ENCODE measurements at regions not wholly inside any gene's neighbourhood (a gene's known extent, or its start where the extent isn't known, plus 50 kb on each side); places are given as distances from the start of the nearest gene placed in this dataset.
"Not testable (repeated sequence)": the region's sequence is repeated elsewhere in the genome, so short reads cannot be mapped to it uniquely, and the experiment has no call there.

- DNase-seq (ENCODE audit: extremely low read depth in 1 of 11, low read depth in 9 of 11, low spot score in 4 of 11), result no peak
These were observed 124.3 kb upstream of the LMNTD1 start for GRCh38 chr12:25677232-25677937.

GRCh38 chr12:25681580-25681979 is 128.5 kb upstream of the LMNTD1 start:
- no peak for DNase-seq (ENCODE audit: extremely low read depth in 1 of 11, low read depth in 9 of 11, low spot score in 4 of 11)

GRCh38 chr12:25682421-25682820 is 129.3 kb upstream of the LMNTD1 start:
- DNase-seq (ENCODE audit: extremely low read depth in 1 of 11, low read depth in 9 of 11, low spot score in 4 of 11), result no peak

GRCh38 chr12:25684070-25684469 is 131.0 kb upstream of the LMNTD1 start:
- no peak for DNase-seq (ENCODE audit: extremely low read depth in 1 of 11, low read depth in 9 of 11, low spot score in 4 of 11)

GRCh38 chr12:25686351-25686750 is 133.3 kb upstream of the LMNTD1 start:
- no peak for DNase-seq (ENCODE audit: extremely low read depth in 1 of 11, low read depth in 9 of 11, low spot score in 4 of 11)

- peak in 3 of 11 donors; percentile 14 to 22 (median 18) for DNase-seq (ENCODE audit: extremely low read depth in 1 of 11, low read depth in 9 of 11, low spot score in 4 of 11)
These were observed 134.1 kb upstream of the LMNTD1 start for GRCh38 chr12:25687226-25687625.

GRCh38 chr12:25688851-25689250 is 135.8 kb upstream of the LMNTD1 start:
- not testable (repeated sequence) for DNase-seq (ENCODE audit: extremely low read depth in 1 of 11, low read depth in 9 of 11, low spot score in 4 of 11)

GRCh38 chr12:25689996-25690501 is 137.0 kb upstream of the LMNTD1 start:
- no peak for DNase-seq (ENCODE audit: extremely low read depth in 1 of 11, low read depth in 9 of 11, low spot score in 4 of 11)

GRCh38 chr12:25690996-25691864 is 138.1 kb upstream of the LMNTD1 start:
- DNase-seq (ENCODE audit: extremely low read depth in 1 of 11, low read depth in 9 of 11, low spot score in 4 of 11), result no peak

- no peak for DNase-seq (ENCODE audit: extremely low read depth in 1 of 11, low read depth in 9 of 11, low spot score in 4 of 11)
These were observed 138.7 kb upstream of the LMNTD1 start for GRCh38 chr12:25691865-25692114.

GRCh38 chr12:25692115-25693035 is 139.3 kb upstream of the LMNTD1 start:
- DNase-seq (ENCODE audit: extremely low read depth in 1 of 11, low read depth in 9 of 11, low spot score in 4 of 11), result peak in 7 of 11 donors; percentile 12 to 57 (median 44)

GRCh38 chr12:25694072-25694471 is 141.0 kb upstream of the LMNTD1 start:
- DNase-seq (ENCODE audit: extremely low read depth in 1 of 11, low read depth in 9 of 11, low spot score in 4 of 11), result no peak

GRCh38 chr12:25695574-25695973 is 142.5 kb upstream of the LMNTD1 start:
- peak in 7 of 11 donors; percentile 14 to 42 (median 36) for DNase-seq (ENCODE audit: extremely low read depth in 1 of 11, low read depth in 9 of 11, low spot score in 4 of 11)

GRCh38 chr12:25698772-25699171 is 145.7 kb upstream of the LMNTD1 start:
- no peak for DNase-seq (ENCODE audit: extremely low read depth in 1 of 11, low read depth in 9 of 11, low spot score in 4 of 11)

- DNase-seq (ENCODE audit: extremely low read depth in 1 of 11, low read depth in 9 of 11, low spot score in 4 of 11), result no peak
These were observed 146.4 kb upstream of the LMNTD1 start for GRCh38 chr12:25699454-25699853.

GRCh38 chr12:25701290-25701689 is 148.2 kb upstream of the LMNTD1 start:
- no peak for DNase-seq (ENCODE audit: extremely low read depth in 1 of 11, low read depth in 9 of 11, low spot score in 4 of 11)

GRCh38 chr12:25702553-25702952 is 149.5 kb upstream of the LMNTD1 start:
- DNase-seq (ENCODE audit: extremely low read depth in 1 of 11, low read depth in 9 of 11, low spot score in 4 of 11), result no peak

GRCh38 chr12:25705261-25705660 is 152.2 kb upstream of the LMNTD1 start:
- no peak for DNase-seq (ENCODE audit: extremely low read depth in 1 of 11, low read depth in 9 of 11, low spot score in 4 of 11)

- DNase-seq (ENCODE audit: extremely low read depth in 1 of 11, low read depth in 9 of 11, low spot score in 4 of 11), result not testable (repeated sequence)
These were observed 153.6 kb upstream of the LMNTD1 start for GRCh38 chr12:25706646-25707045.
